ENCODE measurements at regions not wholly inside any gene's neighbourhood (a gene's known extent, or its start where the extent isn't known, plus 50 kb on each side); places are given as distances from the start of the nearest gene placed in this dataset.

- in situ Hi-C loops (cut with MboI; ENCODE audit: low sequenced_read_pairs in 4 of 4) (no loop called here), intact Hi-C loops (cut with DNase I; ENCODE audit: low total_unique reads) (loop anchor here (10.0 kb wide), 1 partner anchor 1249 kb away; no protein-coding TSS in a partner anchor)
- no peak for DNase-seq
- Histone ChIP-seq H3K27ac (no peak overlapping the region), H3K4me3 (no peak overlapping the region), H3K27me3 (peaks cover 0 to 2% (median 0%) of the 10 kb centered on the region in 3 donors), H3K36me3 (no peaks in the 10 kb centered on the region), H3K9me3 (no peaks in the 10 kb centered on the region), H3K4me1 (no peaks in the 10 kb centered on the region)
- no peak for ATAC-seq
- no peak for TF ChIP-seq POLR2A (IDR thresholded peaks at IDR 0.05)
- TF ChIP-seq CTCF (IDR thresholded peaks at IDR 0.05 in 4 of 5, conservative IDR thresholded peaks at IDR 0.05 in 1 of 5): no peak
Measured at GRCh38 chr2:30073523-30073922, 73.3 kb upstream of the YPEL5 start.

- DNase-seq (no peak), ATAC-seq (no peak)
- TF ChIP-seq CTCF (IDR thresholded peaks at IDR 0.05 in 4 of 5, conservative IDR thresholded peaks at IDR 0.05 in 1 of 5) (no peak), POLR2A (IDR thresholded peaks at IDR 0.05) (no peak)
- H3K4me1 ChIP-seq: no peaks in the 10 kb centered on the region
- intact Hi-C loops (cut with DNase I; ENCODE audit: low total_unique reads): loop anchor here (10.0 kb wide), 1 partner anchor 1249 kb away; no protein-coding TSS in a partner anchor
- in situ Hi-C loops (cut with MboI; ENCODE audit: low sequenced_read_pairs in 4 of 4): no loop called here
- no peak overlapping the region for H3K4me3 ChIP-seq
- peaks cover 0 to 2% (median 0%) of the 10 kb centered on the region in 3 donors for H3K27me3 ChIP-seq
- H3K36me3 ChIP-seq: no peaks in the 10 kb centered on the region
- H3K27ac ChIP-seq: no peak overlapping the region
- no peaks in the 10 kb centered on the region for H3K9me3 ChIP-seq
Measured at GRCh38 chr2:30074023-30074422, 72.8 kb upstream of the YPEL5 start.

- H3K4me3 ChIP-seq: no peak overlapping the region
- in situ Hi-C loops (cut with MboI; ENCODE audit: low sequenced_read_pairs in 4 of 4) (no loop called here), intact Hi-C loops (cut with DNase I; ENCODE audit: low total_unique reads) (loop anchor here (10.0 kb wide), 1 partner anchor 1254 kb away; no protein-coding TSS in a partner anchor)
- DNase-seq (no peak), ATAC-seq (no peak)
- no peak overlapping the region for H3K27ac ChIP-seq
- peaks cover 0 to 2% (median 0%) of the 10 kb centered on the region in 3 donors for H3K27me3 ChIP-seq
- no peak for TF ChIP-seq CTCF (IDR thresholded peaks at IDR 0.05 in 4 of 5, conservative IDR thresholded peaks at IDR 0.05 in 1 of 5)
- no peaks in the 10 kb centered on the region for H3K36me3 ChIP-seq
- no peaks in the 10 kb centered on the region for H3K9me3 ChIP-seq
- H3K4me1 ChIP-seq: no peaks in the 10 kb centered on the region
Measured at GRCh38 chr2:30078521-30078920, 68.3 kb upstream of the YPEL5 start.

- TF ChIP-seq POLR2A (IDR thresholded peaks at IDR 0.05) (no peak), CTCF (IDR thresholded peaks at IDR 0.05 in 4 of 5, conservative IDR thresholded peaks at IDR 0.05 in 1 of 5) (no peak)
- no peaks in the 10 kb centered on the region for H3K36me3 ChIP-seq
- no peak for DNase-seq
- in situ Hi-C loops (cut with MboI; ENCODE audit: low sequenced_read_pairs in 4 of 4) (no loop called here), intact Hi-C loops (cut with DNase I; ENCODE audit: low total_unique reads) (no loop called here)
- H3K27ac ChIP-seq: no peak overlapping the region
- H3K9me3 ChIP-seq: no peaks in the 10 kb centered on the region
- no peaks in the 10 kb centered on the region for H3K4me1 ChIP-seq
- ATAC-seq: no peak
- no peak overlapping the region for H3K4me3 ChIP-seq
- no peaks in the 10 kb centered on the region for H3K27me3 ChIP-seq
Measured at GRCh38 chr2:30084915-30085314, 61.9 kb upstream of the YPEL5 start.

GRCh38 chr2:30089171-30089570 lies 57.6 kb upstream of the YPEL5 start:
- no peak for ATAC-seq
- intact Hi-C loops (cut with DNase I; ENCODE audit: low total_unique reads): no loop called here
- in situ Hi-C loops (cut with MboI; ENCODE audit: low sequenced_read_pairs in 4 of 4): no loop called here
- Histone ChIP-seq H3K27ac (no peak overlapping the region), H3K36me3 (no peaks in the 10 kb centered on the region), H3K9me3 (no peaks in the 10 kb centered on the region), H3K27me3 (peaks cover 0 to 8% (median 3%) of the 10 kb centered on the region in 3 donors), H3K4me1 (no peaks in the 10 kb centered on the region), H3K4me3 (no peak overlapping the region)
- no peak for DNase-seq
- TF ChIP-seq CTCF (IDR thresholded peaks at IDR 0.05 in 4 of 5, conservative IDR thresholded peaks at IDR 0.05 in 1 of 5) (no peak), POLR2A (IDR thresholded peaks at IDR 0.05) (no peak)
